ENCODE measurements at regions not wholly inside any gene's neighbourhood (a gene's known extent, or its start where the extent isn't known, plus 50 kb on each side); places are given as distances from the start of the nearest gene placed in this dataset.

DNA sequence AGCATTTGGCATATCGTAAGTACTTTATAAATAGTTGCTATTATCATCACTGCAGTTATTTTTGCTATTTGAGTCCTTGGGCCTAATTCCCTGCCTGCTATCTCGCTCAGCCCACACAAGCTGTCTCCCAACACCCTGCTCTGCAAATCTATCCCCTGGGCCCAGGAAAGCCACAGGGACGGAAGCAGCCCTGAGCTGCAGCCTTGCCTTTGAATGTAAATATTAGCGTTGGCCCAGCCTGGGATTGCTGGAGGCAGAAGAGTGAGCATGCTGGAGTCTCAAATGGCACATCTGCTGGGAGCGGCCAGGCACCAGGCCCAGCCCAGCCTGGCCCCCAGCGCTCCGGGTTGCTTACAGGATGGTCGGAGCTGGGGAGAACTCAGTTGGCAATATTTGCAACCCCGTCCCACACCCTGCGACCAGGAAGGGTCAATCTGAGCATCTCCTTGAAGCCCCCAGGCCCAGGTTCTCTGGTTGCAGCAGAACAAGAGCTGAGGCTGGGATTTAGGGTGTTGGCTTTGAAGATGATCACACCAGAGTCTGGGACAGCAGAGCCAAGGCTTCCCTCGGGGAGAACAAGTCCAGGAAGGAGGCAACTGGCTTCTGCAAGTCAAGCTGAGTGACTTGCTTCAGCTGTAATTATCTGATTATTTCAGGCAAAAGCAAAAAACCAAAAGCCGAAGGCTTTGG is 529.6 kb downstream of the SHQ1 start:
- TF ChIP-seq, protein P1, sequence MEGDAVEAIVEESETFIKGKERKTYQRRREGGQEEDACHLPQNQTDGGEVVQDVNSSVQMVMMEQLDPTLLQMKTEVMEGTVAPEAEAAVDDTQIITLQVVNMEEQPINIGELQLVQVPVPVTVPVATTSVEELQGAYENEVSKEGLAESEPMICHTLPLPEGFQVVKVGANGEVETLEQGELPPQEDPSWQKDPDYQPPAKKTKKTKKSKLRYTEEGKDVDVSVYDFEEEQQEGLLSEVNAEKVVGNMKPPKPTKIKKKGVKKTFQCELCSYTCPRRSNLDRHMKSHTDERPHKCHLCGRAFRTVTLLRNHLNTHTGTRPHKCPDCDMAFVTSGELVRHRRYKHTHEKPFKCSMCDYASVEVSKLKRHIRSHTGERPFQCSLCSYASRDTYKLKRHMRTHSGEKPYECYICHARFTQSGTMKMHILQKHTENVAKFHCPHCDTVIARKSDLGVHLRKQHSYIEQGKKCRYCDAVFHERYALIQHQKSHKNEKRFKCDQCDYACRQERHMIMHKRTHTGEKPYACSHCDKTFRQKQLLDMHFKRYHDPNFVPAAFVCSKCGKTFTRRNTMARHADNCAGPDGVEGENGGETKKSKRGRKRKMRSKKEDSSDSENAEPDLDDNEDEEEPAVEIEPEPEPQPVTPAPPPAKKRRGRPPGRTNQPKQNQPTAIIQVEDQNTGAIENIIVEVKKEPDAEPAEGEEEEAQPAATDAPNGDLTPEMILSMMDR (IDR thresholded peaks at IDR 0.05; ENCODE audit: insufficient read depth, low read length, poor library complexity, severe bottlenecking): no peak
- H3K27me3 ChIP-seq (replicated peaks; ENCODE audit: control insufficient read depth, insufficient read depth, low read length): no peaks in the 10 kb centered on the region
- H3K4me3 ChIP-seq (replicated peaks; ENCODE audit: low read depth, low read length): no peak overlapping the region
- no peaks in the 10 kb centered on the region for H3K36me3 ChIP-seq (ENCODE audit: control insufficient read depth, insufficient read depth, low read length)
- DNase-seq (ENCODE audit: extremely low read depth, insufficient read length): no peak

DNA sequence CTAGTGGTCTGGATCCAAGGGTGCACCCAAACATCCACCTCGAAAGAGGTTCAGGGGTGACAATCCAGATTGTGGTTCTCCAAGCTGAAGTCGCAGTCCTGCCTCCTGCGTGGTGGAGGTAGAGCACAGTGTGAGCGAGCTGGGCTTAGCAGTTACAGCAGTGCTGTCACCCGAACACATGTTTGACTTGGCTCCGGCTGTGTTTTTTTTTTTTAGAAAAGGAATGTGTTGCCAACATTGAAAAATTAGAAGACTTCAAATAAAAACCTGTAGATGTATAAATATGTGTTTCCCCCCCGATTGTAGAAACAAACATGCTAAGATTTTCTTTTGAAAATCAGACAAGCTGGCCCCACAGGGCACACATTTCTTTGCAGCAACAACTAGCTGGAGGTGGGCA is 530.8 kb downstream of the SHQ1 start:
- no peak for DNase-seq (ENCODE audit: extremely low read depth, insufficient read length)
- no peaks in the 10 kb centered on the region for H3K27me3 ChIP-seq (replicated peaks; ENCODE audit: control insufficient read depth, insufficient read depth, low read length)
- H3K36me3 ChIP-seq (ENCODE audit: control insufficient read depth, insufficient read depth, low read length): no peaks in the 10 kb centered on the region
- no peak overlapping the region for H3K4me3 ChIP-seq (replicated peaks; ENCODE audit: low read depth, low read length)
- TF ChIP-seq, protein P1 (IDR thresholded peaks at IDR 0.05; ENCODE audit: insufficient read depth, low read length, poor library complexity, severe bottlenecking): no peak

DNA sequence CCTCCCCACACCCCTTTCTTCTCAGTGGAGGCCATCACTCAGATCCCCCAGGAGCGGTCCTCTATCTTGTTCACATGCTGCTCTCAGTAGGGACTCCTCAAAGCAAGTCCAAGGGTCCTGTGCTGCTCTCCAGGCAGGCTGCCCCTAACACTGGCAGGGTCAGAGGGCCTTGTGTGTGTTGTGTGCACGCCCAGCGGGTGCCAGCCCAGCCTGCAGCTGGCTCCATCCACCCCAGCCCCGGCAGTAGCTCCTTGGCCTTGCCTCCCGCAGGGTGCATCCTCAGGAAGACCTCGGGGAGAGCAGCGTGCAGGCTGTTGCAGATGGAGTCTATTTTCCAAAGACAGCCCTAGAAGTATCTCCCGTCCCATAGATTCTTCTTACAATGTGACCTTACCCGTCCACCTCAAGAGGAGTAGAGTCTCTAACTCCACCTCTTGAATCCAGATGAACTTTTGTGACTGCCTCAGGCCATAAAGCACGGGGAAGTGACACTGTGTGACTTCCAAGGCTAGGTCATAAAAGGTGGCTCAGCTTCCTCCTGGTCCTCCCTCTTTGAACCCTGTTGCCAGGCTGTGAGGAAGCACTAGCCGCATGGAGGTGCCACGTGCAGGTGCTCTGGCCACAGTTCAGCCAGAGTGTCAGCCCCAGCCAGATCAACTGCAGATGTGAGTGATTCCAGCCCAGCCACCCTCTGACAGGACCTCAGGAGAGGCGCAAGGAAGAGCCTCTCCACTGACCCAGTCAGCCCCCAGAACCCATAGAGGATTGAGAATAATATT is 531.6 kb downstream of the SHQ1 start:
- DNase-seq (ENCODE audit: extremely low read depth, insufficient read length): no peak
- TF ChIP-seq, protein P1 (IDR thresholded peaks at IDR 0.05; ENCODE audit: insufficient read depth, low read length, poor library complexity, severe bottlenecking): no peak
- no peaks in the 10 kb centered on the region for H3K27me3 ChIP-seq (replicated peaks; ENCODE audit: control insufficient read depth, insufficient read depth, low read length)
- no peaks in the 10 kb centered on the region for H3K36me3 ChIP-seq (ENCODE audit: control insufficient read depth, insufficient read depth, low read length)
- H3K4me3 ChIP-seq (replicated peaks; ENCODE audit: low read depth, low read length): no peak overlapping the region

GRCh38 chr3:72313308-72313707 is 528.4 kb upstream of the PROK2 start:
- no peaks in the 10 kb centered on the region for H3K36me3 ChIP-seq (ENCODE audit: control insufficient read depth, insufficient read depth, low read length)
- no peak overlapping the region for H3K4me3 ChIP-seq (replicated peaks; ENCODE audit: low read depth, low read length)
- no peak for DNase-seq (ENCODE audit: extremely low read depth, insufficient read length)
- no peaks in the 10 kb centered on the region for H3K27me3 ChIP-seq (replicated peaks; ENCODE audit: control insufficient read depth, insufficient read depth, low read length)
- TF ChIP-seq, protein P1 (IDR thresholded peaks at IDR 0.05; ENCODE audit: insufficient read depth, low read length, poor library complexity, severe bottlenecking): no peak

- H3K4me3 ChIP-seq (replicated peaks; ENCODE audit: low read depth, low read length): peak overlapping the region; percentile 16; the same call in 1 of the 2 replicates
- TF ChIP-seq, protein P1 (IDR thresholded peaks at IDR 0.05; ENCODE audit: insufficient read depth, low read length, poor library complexity, severe bottlenecking): no peak
- peak; percentile 32 for DNase-seq (ENCODE audit: extremely low read depth, insufficient read length)
Observed at GRCh38 chr3:72312339-72312738, 527.4 kb upstream of the PROK2 start.

More at GRCh38 chr3:72312339-72312738, 527.4 kb upstream of the PROK2 start:
- Histone ChIP-seq H3K27me3 (replicated peaks; ENCODE audit: control insufficient read depth, insufficient read depth, low read length) (no peaks in the 10 kb centered on the region), H3K36me3 (ENCODE audit: control insufficient read depth, insufficient read depth, low read length) (no peaks in the 10 kb centered on the region)
